Activated CD4-positive, alpha-beta T cell treated with anti-CD3 and anti-CD28 coated beads, Interleukin-2, amount 10 ng/mL, durations not matched to agents 7 days and 5 days (primary cell): ENCODE measurements at regions not wholly inside any gene's neighbourhood (a gene's known extent, or its start where the extent isn't known, plus 50 kb on each side); places are given as distances from the start of the nearest gene placed in this dataset.
"Not testable (repeated sequence)": the region's sequence is repeated elsewhere in the genome, so short reads cannot be mapped to it uniquely, and the experiment has no call there.

ENCODE experiments used
- CTCF ChIA-PET: fragments of 350-600 bp; sonication (Branson Sonifier 250); formaldehyde crosslinking; loops from one replicate; lab custom pipeline; 2021; ENCODE audit warnings: antibody characterized with exemption; lab: Charles Lee
- POLR2A ChIA-PET: fragments of 350-600 bp; sonication (Branson Sonifier 250); formaldehyde crosslinking; loops from one replicate; lab custom pipeline; 2021; ENCODE audit warnings: antibody characterized with exemption; lab: Charles Lee
- DNase-seq: peaks from one replicate; pipeline ENCODE4 v3.0.0-alpha.2; 2020
- H3K27ac Mint-ChIP-seq: one replicate; pipeline ENCODE4 v1.8.0; 2021; ENCODE audit warnings: mild to moderate bottlenecking, moderate library complexity, mixed read lengths
- H3K27me3 Mint-ChIP-seq: one replicate; pipeline ENCODE4 v1.8.0; 2021; ENCODE audit warnings: mixed read lengths
- H3K36me3 Mint-ChIP-seq: one replicate; pipeline ENCODE4 v1.8.0; 2021; ENCODE audit warnings: low read depth, mixed read lengths
- H3K4me1 Mint-ChIP-seq: one replicate; pipeline ENCODE4 v1.8.0; 2021; ENCODE audit warnings: mixed read lengths
- H3K4me3 Mint-ChIP-seq: one replicate; pipeline ENCODE4 v1.8.0; 2021; ENCODE audit warnings: mild to moderate bottlenecking, moderate library complexity, mixed read lengths
- H3K9me3 Mint-ChIP-seq: one replicate; pipeline ENCODE4 v1.8.0; 2021; ENCODE audit warnings: mixed read lengths

DNA sequence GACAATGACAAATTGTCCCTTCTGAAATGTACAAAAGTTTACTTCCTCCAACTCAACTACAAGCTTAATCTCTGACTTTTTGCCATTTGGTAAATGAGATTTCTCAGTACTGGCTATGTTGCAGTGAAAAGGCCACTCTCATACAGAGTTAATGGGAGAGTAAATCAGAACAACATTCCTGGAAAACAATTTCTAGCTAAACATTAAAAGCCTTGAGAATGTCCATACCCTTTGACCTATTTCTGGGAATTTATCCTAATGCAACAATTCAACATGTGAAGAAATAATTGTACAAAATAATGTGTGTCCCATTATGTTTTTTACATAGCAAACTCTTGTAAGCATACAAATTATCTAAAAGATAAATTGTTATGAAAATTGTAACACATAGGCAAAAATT, 56.3 kb upstream of the SPEF2 start:
- H3K27ac Mint-ChIP-seq, result no peak overlapping the region
- H3K27me3 Mint-ChIP-seq, result peaks cover 4% of the 10 kb centered on the region
- no peaks in the 10 kb centered on the region for H3K36me3 Mint-ChIP-seq
- CTCF ChIA-PET, result no interaction called here
- no peak for DNase-seq
- POLR2A ChIA-PET, result no interaction called here
- no peaks in the 10 kb centered on the region for H3K4me1 Mint-ChIP-seq
- peaks cover 48% of the 10 kb centered on the region for H3K9me3 Mint-ChIP-seq
- H3K4me3 Mint-ChIP-seq, result no peak overlapping the region

DNA sequence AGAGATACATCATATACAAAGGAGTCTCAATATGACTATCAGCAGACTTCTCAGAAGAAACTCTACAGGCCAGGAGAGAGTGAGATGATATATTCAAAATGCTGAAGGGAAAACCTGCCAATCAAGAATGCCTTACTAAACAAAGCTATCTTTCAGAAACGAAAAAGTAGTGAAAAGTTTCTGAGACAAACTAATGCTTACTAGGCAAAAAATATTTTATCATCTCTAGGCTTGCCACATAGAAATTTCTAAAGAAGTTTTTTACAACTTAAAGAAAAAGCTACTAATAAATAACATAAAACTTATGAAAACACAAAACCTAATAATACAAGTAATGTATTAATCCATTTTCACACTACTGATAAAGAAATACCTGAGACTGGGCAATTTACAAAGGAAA, 59.9 kb upstream of the SPEF2 start:
- DNase-seq, result no peak
- H3K27me3 Mint-ChIP-seq, result peaks cover 4% of the 10 kb centered on the region
- H3K27ac Mint-ChIP-seq, result no peak overlapping the region
- ChIA-PET POLR2A (no interaction called here), CTCF (no interaction called here)
- H3K4me3 Mint-ChIP-seq, result no peak overlapping the region
- H3K36me3 Mint-ChIP-seq, result no peaks in the 10 kb centered on the region
- H3K9me3 Mint-ChIP-seq, result peaks cover 35% of the 10 kb centered on the region
- H3K4me1 Mint-ChIP-seq, result no peaks in the 10 kb centered on the region

DNA sequence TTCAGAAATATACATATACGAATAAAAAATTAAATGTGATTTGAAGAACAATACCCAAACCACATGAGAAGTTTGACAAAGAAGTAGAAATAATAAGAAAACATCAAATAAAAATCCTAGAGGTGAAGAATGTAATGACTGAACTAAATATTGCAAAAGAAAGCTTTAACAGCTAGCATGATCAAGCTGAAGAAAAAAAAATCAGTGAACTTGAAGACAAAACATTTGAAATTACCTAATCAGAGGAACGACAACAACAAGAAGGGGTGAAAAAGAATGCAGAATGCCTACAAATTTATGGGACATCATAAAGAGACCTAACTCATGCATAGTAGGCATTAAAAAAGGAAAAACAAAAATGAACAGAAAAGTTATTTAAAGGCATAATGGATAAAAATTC, 60.5 kb upstream of the SPEF2 start:
- Mint-ChIP-seq H3K9me3 (peaks cover 35% of the 10 kb centered on the region), H3K4me3 (no peak overlapping the region), H3K4me1 (no peaks in the 10 kb centered on the region), H3K36me3 (no peaks in the 10 kb centered on the region), H3K27me3 (peaks cover 4% of the 10 kb centered on the region), H3K27ac (no peak overlapping the region)
- DNase-seq, result no peak
- POLR2A ChIA-PET, result no interaction called here
- CTCF ChIA-PET, result no interaction called here

DNA sequence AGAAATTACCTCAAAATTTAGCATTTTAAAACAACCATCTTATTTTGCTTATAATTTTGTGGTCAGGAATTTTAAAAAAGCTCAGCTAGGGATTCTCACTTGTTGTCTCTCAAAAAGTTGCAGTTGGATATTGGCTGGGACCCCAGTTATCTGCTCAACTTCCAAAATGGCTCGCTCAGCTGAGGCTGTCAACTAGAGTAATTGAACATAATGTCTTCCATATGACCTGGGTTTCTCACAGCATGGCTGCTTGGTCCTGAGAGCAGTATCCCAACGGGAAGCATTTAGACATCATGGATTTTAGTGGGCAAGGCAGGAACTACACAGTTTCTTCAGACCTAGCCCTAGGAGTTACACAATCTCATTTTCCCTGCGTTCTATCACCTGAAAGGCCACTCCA, 63.6 kb upstream of the SPEF2 start:
- DNase-seq, result no peak
- CTCF ChIA-PET, result no interaction called here
- H3K36me3 Mint-ChIP-seq, result no peaks in the 10 kb centered on the region
- no peak overlapping the region for H3K4me3 Mint-ChIP-seq
- H3K9me3 Mint-ChIP-seq, result peaks cover 25% of the 10 kb centered on the region
- H3K27ac Mint-ChIP-seq, result no peak overlapping the region
- POLR2A ChIA-PET, result no interaction called here
- no peaks in the 10 kb centered on the region for H3K27me3 Mint-ChIP-seq
- no peaks in the 10 kb centered on the region for H3K4me1 Mint-ChIP-seq

DNA sequence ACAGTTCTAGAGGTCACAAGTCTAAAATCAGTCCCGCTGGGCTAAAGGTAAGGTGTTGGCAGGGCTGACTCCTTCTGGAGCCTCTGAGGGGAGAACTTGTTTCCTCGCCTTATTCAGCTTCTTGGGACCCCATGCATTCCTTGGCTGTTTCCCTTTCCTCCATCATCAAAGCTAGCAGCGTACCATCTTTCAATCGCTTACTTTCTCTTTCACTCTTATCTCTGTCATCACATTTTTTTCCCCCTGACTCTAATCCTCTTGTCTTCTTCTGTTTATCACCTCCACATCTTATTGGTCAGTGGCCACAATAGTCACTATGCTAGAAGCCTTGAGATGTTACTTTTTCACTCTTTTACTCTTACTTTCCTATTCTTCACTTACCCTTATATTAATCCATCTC, 72.5 kb upstream of the SPEF2 start:
- CTCF ChIA-PET, result no interaction called here
- Mint-ChIP-seq H3K27ac (no peak overlapping the region), H3K36me3 (no peaks in the 10 kb centered on the region), H3K9me3 (no peaks in the 10 kb centered on the region), H3K4me1 (peaks cover 5% of the 10 kb centered on the region), H3K27me3 (peaks cover 10% of the 10 kb centered on the region), H3K4me3 (no peak overlapping the region)
- POLR2A ChIA-PET, result no interaction called here
- DNase-seq, result no peak

DNA sequence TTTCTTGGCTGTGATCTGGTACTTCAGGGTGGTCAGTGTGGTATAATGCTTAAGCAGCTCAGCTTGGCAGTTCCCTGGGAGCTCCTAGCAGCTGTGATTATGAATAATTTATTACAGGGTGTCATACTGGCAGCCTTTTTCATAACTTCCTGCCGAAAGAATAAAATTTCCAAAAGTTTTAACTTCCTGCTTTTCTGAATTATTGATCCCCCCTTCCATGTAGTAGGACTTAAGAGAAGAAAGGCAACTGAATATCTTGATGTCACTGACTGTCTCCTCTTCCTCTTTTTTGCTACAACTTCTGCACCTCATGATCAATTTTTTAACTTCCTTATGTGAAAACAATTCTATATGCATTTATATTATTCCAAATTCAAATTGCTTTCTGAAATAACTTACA, 74.3 kb upstream of the SPEF2 start:
- DNase-seq, result no peak
- Mint-ChIP-seq H3K4me1 (peaks cover 5% of the 10 kb centered on the region), H3K27me3 (peaks cover 10% of the 10 kb centered on the region), H3K36me3 (no peaks in the 10 kb centered on the region), H3K27ac (no peak overlapping the region), H3K9me3 (no peaks in the 10 kb centered on the region), H3K4me3 (no peak overlapping the region)
- POLR2A ChIA-PET, result no interaction called here
- CTCF ChIA-PET, result no interaction called here

DNA sequence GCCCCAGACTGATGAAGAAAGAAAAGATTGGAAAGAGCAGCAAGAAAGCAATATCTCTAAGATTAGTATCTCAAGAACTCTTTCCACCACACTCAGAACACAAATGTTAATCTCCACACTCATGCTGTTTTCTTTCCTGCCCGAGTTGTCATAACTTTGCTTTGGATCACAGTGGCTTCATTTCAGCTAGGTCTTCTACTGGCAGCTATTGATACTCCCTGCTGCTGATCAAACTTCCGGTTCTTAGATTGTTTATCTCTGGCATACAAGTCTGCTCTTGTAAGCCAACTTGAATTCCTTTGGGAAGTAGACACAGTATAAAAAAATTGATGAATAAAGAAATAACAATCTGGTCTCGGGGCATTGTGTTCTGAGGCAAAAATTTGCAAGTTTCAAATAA, 77.7 kb upstream of the SPEF2 start:
- H3K9me3 Mint-ChIP-seq, result no peaks in the 10 kb centered on the region
- CTCF ChIA-PET, result no interaction called here
- H3K4me1 Mint-ChIP-seq, result no peaks in the 10 kb centered on the region
- no peak overlapping the region for H3K27ac Mint-ChIP-seq
- H3K4me3 Mint-ChIP-seq, result no peak overlapping the region
- peaks cover 8% of the 10 kb centered on the region for H3K27me3 Mint-ChIP-seq
- no peak for DNase-seq
- no peaks in the 10 kb centered on the region for H3K36me3 Mint-ChIP-seq
- POLR2A ChIA-PET, result no interaction called here

DNA sequence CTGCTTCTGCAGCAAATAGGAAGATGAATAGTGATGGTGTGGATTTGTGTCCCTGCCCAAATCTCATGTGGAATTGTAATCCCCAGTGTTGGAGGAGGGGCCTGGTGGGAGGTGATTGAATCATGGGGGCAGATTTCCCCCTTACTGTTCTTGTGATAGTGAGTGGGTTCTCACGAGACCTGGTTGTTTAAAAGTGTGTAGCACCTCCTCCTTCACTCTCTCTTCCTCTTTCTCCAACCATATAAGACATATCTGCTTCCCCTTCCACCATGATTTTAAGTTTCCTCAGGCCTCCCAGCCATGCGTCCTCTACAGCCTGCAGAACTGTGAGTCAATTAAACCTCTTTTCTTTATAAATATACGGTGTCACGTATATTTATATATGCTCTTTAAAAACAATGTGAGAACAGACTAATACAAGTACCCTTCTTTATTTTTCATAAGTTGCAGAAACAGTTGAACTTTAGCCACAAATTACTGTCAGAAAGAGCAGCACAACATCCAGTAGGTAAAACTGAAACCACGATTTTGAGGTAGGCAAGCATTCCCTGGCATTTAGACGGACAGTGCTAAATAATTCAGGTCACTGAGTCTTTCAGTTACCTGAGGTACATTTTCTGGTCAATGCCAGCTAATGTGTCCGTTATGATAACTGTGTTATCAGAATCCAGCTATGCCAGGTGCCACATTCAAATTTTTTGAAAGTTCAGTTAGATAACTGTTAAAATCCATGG, 79.3 kb upstream of the SPEF2 start:
- DNase-seq, result no peak
- no peak overlapping the region for H3K27ac Mint-ChIP-seq
- H3K9me3 Mint-ChIP-seq, result no peaks in the 10 kb centered on the region
- no peaks in the 10 kb centered on the region for H3K4me1 Mint-ChIP-seq
- ChIA-PET CTCF (no interaction called here), POLR2A (no interaction called here)
- peaks cover 5% of the 10 kb centered on the region for H3K27me3 Mint-ChIP-seq
- H3K4me3 Mint-ChIP-seq, result no peak overlapping the region
- no peaks in the 10 kb centered on the region for H3K36me3 Mint-ChIP-seq

DNA sequence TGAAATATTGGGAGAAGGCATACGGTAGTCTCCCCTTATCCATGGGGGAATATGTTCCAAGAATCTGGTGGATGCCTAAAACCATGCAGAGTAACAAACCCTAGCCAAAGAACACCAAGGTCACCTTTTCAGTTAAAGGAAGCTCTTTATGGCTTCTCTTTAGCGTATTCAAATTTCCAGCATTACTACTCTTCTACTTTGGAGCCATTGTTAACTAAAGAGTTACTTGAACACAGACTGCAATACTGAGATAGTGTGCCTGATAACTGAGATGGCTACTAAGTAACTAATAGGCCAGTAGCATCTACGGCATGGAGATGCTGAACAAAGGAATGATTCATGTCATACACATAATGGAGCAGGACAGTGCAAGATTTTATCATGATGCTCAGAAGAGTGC, 84.5 kb upstream of the SPEF2 start:
- H3K27ac Mint-ChIP-seq, result no peak overlapping the region
- no peaks in the 10 kb centered on the region for H3K36me3 Mint-ChIP-seq
- CTCF ChIA-PET, result no interaction called here
- DNase-seq, result no peak
- H3K27me3 Mint-ChIP-seq, result peaks cover under 1% of the 10 kb centered on the region
- no peaks in the 10 kb centered on the region for H3K4me1 Mint-ChIP-seq
- H3K4me3 Mint-ChIP-seq, result no peak overlapping the region
- no peaks in the 10 kb centered on the region for H3K9me3 Mint-ChIP-seq
- POLR2A ChIA-PET, result no interaction called here

DNA sequence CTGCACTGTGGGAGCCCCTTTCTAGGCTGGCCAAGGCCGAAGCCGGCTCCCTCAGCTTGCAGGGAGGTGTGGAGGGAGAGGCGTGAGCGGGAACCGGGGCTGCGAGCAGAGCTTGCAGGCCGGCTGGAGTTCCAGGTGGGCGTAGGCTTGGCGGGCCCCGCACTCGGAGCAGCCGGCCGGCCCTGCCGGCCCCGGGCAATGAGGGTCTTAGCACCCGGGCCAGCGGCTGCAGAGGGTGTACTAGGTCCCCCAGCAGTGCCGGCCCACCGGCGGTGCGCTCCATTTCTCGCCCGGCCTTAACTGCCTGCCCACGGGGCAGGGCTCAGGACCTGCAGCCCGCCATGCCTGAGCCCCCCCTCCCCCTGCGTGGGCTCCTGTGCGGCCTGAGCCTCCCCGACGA, 86.1 kb upstream of the SPEF2 start:
- H3K4me3 Mint-ChIP-seq, H3K36me3 Mint-ChIP-seq, H3K4me1 Mint-ChIP-seq, CTCF ChIA-PET, H3K9me3 Mint-ChIP-seq, DNase-seq, POLR2A ChIA-PET, H3K27me3 Mint-ChIP-seq, H3K27ac Mint-ChIP-seq: not testable (repeated sequence)

DNA sequence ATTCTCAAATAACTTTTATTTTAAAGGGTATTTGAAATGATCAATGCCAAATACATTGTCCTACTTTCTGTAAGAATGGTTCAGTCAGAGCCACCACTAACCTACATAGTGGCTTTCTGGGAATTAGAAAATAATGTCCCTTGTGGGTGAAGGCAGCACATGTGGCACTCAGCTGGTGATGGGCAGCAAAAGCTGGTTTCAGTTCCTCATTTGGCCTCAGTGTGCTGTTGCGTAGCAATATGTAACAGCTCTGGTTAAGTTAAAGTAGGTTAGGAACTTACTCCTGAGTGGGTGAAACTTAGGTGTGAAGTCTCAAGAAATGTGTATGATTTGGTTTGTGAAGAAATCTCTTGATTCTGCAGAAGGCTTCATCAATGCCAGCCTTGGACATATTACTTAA, 99.6 kb upstream of the SPEF2 start:
- no peaks in the 10 kb centered on the region for H3K36me3 Mint-ChIP-seq
- no peak overlapping the region for H3K4me3 Mint-ChIP-seq
- no peaks in the 10 kb centered on the region for H3K4me1 Mint-ChIP-seq
- ChIA-PET POLR2A (no interaction called here), CTCF (interaction anchor here (0.6 kb wide), 1 partner anchor 898 kb away, joined by 3 read pairs; no protein-coding TSS in a partner anchor)
- peaks cover 5% of the 10 kb centered on the region for H3K27me3 Mint-ChIP-seq
- no peak for DNase-seq
- H3K27ac Mint-ChIP-seq, result no peak overlapping the region
- no peaks in the 10 kb centered on the region for H3K9me3 Mint-ChIP-seq

DNA sequence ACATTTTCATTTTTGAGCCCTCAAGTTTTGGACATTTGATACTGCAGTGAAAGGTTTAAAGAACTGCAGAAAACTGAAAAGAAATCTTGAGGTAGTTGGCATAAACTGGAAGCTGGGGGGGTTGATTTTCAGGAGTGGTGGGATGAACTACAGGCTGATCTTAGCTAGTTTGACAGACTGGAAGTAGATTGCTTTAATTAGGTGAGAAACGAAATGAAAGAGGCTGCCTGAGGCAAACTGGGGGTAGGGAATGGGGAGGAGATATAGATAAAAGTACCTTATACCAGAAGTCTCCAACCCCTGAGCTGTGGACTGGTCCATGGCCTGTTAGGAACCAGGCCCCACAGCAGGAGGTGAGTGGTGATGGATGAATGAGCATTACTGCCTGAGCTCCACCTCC, 101.4 kb upstream of the SPEF2 start:
- H3K27me3 Mint-ChIP-seq, result no peaks in the 10 kb centered on the region
- H3K27ac Mint-ChIP-seq, result no peak overlapping the region
- CTCF ChIA-PET, result no interaction called here
- no peaks in the 10 kb centered on the region for H3K4me1 Mint-ChIP-seq
- no peak overlapping the region for H3K4me3 Mint-ChIP-seq
- no peak for DNase-seq
- H3K9me3 Mint-ChIP-seq, result no peaks in the 10 kb centered on the region
- POLR2A ChIA-PET, result no interaction called here
- H3K36me3 Mint-ChIP-seq, result no peaks in the 10 kb centered on the region

DNA sequence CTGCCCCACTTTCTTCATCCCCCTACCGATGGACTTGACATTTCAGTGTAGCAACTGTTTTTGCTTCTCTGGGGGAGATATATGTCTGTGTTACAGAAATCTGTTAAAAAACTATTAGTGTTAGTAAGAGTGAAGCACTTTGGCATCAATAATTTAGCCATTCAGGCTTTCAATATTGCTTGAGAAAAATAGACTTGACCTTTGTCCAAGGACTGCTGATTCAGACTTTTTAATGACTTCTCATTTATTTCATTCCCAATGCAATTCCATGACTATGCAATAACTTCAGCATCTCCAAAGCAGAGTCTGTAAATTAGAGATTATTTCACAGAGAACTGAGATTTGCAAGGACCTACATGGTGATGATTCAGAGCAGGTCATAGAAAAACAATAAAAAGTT, 104.1 kb upstream of the SPEF2 start:
- no peaks in the 10 kb centered on the region for H3K4me1 Mint-ChIP-seq
- no peak overlapping the region for H3K4me3 Mint-ChIP-seq
- ChIA-PET POLR2A (no interaction called here), CTCF (no interaction called here)
- H3K27ac Mint-ChIP-seq, result no peak overlapping the region
- H3K9me3 Mint-ChIP-seq, result no peaks in the 10 kb centered on the region
- no peak for DNase-seq
- H3K36me3 Mint-ChIP-seq, result no peaks in the 10 kb centered on the region
- H3K27me3 Mint-ChIP-seq, result peaks cover 3% of the 10 kb centered on the region

DNA sequence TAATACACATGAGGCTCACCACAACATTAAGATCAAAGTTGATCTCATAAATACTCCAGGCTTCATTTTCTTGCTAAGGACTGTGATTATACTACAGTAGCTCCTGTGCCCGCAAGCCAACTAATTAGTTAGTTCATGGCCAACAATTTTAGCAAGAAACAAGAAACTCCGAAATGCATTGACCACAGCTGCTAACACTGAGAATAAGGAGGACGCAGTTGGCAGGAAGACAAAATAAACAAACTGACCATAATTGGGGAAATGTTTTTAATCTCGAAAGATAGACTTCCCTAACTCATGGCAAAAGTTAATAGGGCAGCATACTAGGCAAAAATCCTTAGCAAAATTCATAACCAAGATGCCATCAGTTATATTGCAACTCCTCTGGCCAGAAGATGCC, 115.5 kb upstream of the SPEF2 start:
- H3K36me3 Mint-ChIP-seq, result no peaks in the 10 kb centered on the region
- ChIA-PET POLR2A (no interaction called here), CTCF (no interaction called here)
- no peaks in the 10 kb centered on the region for H3K27me3 Mint-ChIP-seq
- H3K27ac Mint-ChIP-seq, result no peak overlapping the region
- H3K4me1 Mint-ChIP-seq, result no peaks in the 10 kb centered on the region
- H3K9me3 Mint-ChIP-seq, result peaks cover 10% of the 10 kb centered on the region
- no peak for DNase-seq
- no peak overlapping the region for H3K4me3 Mint-ChIP-seq
